K562 (cell line): ENCODE measurements at regions not wholly inside any gene's neighbourhood (a gene's known extent, or its start where the extent isn't known, plus 50 kb on each side); places are given as distances from the start of the nearest gene placed in this dataset.

Experiments
- ATAC-seq: fragments of 200-7000 bp; cut with Tn5 transposase; 3 replicates; pipeline ENCODE4 v1.9.1; 2020; ENCODE audit warnings: moderate library complexity
- BruUV-seq: library from RNA; stranded (reverse); fragments of 400-500 nt; replicated peaks from 2 replicates; lab custom pipeline; 2021; lab: Mats Ljungman, UMichigan
- CTCF ChIA-PET: fragments of 300-600 bp; formaldehyde crosslinking; extraction: SDS; loops from one replicate; lab custom pipeline; 2021; ENCODE audit warnings: low intra/inter-chr PET ratio; lab: Yijun Ruan, JAX
- POLR2A ChIA-PET: fragments of 300-600, 350-650 bp; sonication (Branson Sonifier 250); formaldehyde crosslinking; extraction: SDS; loops from one replicate; lab custom pipeline; 2021; ENCODE audit warnings: antibody characterized with exemption, inconsistent platforms; lab: Yijun Ruan, JAX
- DNase-seq, 4 experiments: peaks; one replicate each; pipeline versions ENCODE4 v3.0.0 to v3.0.0-alpha.2; 2011 to 2018; ENCODE audit warnings: low spot score in 3 of 4, mixed read lengths in 3 of 4; ENCODE audit errors: extremely low read depth in 1 of 4
- FAIRE-seq: peaks from 2 replicates; lab custom pipeline; 2011; peaks lifted over from hg19 to GRCh38; lab: Jason Lieb, UNC
- H2AFZ ChIP-seq: 2 replicates; pipeline ENCODE4 v1.6.0; 2011; ENCODE audit warnings: low read depth, low read length, control low read depth, inconsistent platforms
- H3K27ac ChIP-seq: fragments of 200-600 bp; 3 replicates; pipeline ENCODE4 v1.8.0; 2011; ENCODE audit warnings: low read depth, mild to moderate bottlenecking, control low read depth, inconsistent platforms, low read length, moderate library complexity, mixed read lengths; ENCODE audit errors: extremely low read depth
- H3K27me3 ChIP-seq, 2 experiments: fragments of 300-600 bp in 1 of 2; 2 replicates in 1 of 2; 3 replicates in 1 of 2; pipeline versions ENCODE4 v1.6.0 to v1.8.0; 2011; ENCODE audit warnings: inconsistent platforms in 2 of 2, low read length in 2 of 2, mild to moderate bottlenecking in 1 of 2, mixed read lengths in 1 of 2, moderate library complexity in 1 of 2; ENCODE audit not compliant: control insufficient read depth in 2 of 2, insufficient read depth in 2 of 2
- H3K36me3 ChIP-seq: fragments of 300-600 bp; 3 replicates; pipeline ENCODE4 v1.8.0; 2011; ENCODE audit warnings: mild to moderate bottlenecking, low read length, inconsistent platforms; ENCODE audit not compliant: control insufficient read depth, insufficient read depth
- H3K4me1 ChIP-seq, 2 experiments: fragments of 200-600 bp in 1 of 2; replicated peaks in 1 of 2; 2 replicates in 1 of 2; 3 replicates in 1 of 2; pipeline versions ENCODE4 v1.5.1 to v1.8.0; 2011; ENCODE audit warnings: inconsistent platforms in 2 of 2, low read length in 2 of 2, mild to moderate bottlenecking in 1 of 2, mixed read lengths in 1 of 2, moderate library complexity in 1 of 2; ENCODE audit not compliant: control insufficient read depth in 2 of 2, insufficient read depth in 2 of 2
- H3K4me2 ChIP-seq: 2 replicates; pipeline ENCODE4 v1.6.1; 2011; ENCODE audit warnings: low read length, control low read depth, inconsistent platforms, mixed read lengths; ENCODE audit not compliant: insufficient read depth
- H3K4me3 ChIP-seq: fragments of 200-600 bp; sonication (generic), shearing (Covaris generic); 2 replicates; pipeline ENCODE4 v1.5.1; 2016; ENCODE audit warnings: control low read depth, inconsistent platforms
- H3K79me2 ChIP-seq: fragments of 200-600 bp; 3 replicates; pipeline ENCODE4 v1.8.0; 2011; ENCODE audit warnings: low read length, inconsistent platforms; ENCODE audit not compliant: control insufficient read depth, insufficient read depth
- H3K9ac ChIP-seq, 2 experiments: 2 replicates each; pipeline versions ENCODE4 v1.6.0 to v1.6.1; 2011; ENCODE audit warnings: low read depth in 2 of 2, low read length in 2 of 2, control low read depth in 1 of 2, inconsistent platforms in 1 of 2, mild to moderate bottlenecking in 1 of 2, mixed read lengths in 1 of 2; ENCODE audit not compliant: insufficient read depth in 1 of 2
- H3K9me1 ChIP-seq: one replicate; pipeline ENCODE4 v1.6.0; 2011; ENCODE audit warnings: inconsistent platforms, mild to moderate bottlenecking, low read length, moderate library complexity; ENCODE audit not compliant: control insufficient read depth, insufficient read depth
- H3K9me3 ChIP-seq: replicated peaks from 2 replicates; pipeline ENCODE4 v1.5.1; 2011; ENCODE audit warnings: low read depth, low read length, inconsistent platforms; ENCODE audit not compliant: control insufficient read depth, insufficient read depth
- H4K20me1 ChIP-seq: replicated peaks from 2 replicates; pipeline ENCODE4 v1.6.1; 2011; ENCODE audit warnings: low read length, inconsistent platforms, mixed read lengths; ENCODE audit not compliant: control insufficient read depth, insufficient read depth
- C11orf30 ChIP-seq: fragments of 450-650 bp; IDR thresholded peaks from 2 replicates; pipeline ENCODE4 v1.6.1; 2016; ENCODE audit warnings: low read depth, mild to moderate bottlenecking
- CHAMP1 ChIP-seq: fragments of 450-650 bp; IDR thresholded peaks from 2 replicates; pipeline ENCODE4 v1.6.1; 2016; ENCODE audit warnings: mild to moderate bottlenecking
- CSDE1 ChIP-seq, 2 experiments: fragments of 450-650 bp; IDR thresholded peaks; 2 replicates each; pipeline ENCODE4 v1.6.1; 2016; ENCODE audit warnings: mild to moderate bottlenecking in 1 of 2
- DDX20 ChIP-seq: fragments of 450-650 bp; IDR thresholded peaks from 2 replicates; pipeline ENCODE4 v1.6.1; 2016; ENCODE audit warnings: missing genetic modification characterization, low read depth, mild to moderate bottlenecking, missing compliant biosample characterization, moderate library complexity
- FOXA3 ChIP-seq, 2 experiments: fragments of 450-650 bp in 1 of 2; sonication (generic) in 1 of 2; formaldehyde crosslinking; IDR thresholded peaks in 1 of 2; conservative IDR thresholded peaks in 1 of 2; 2 replicates each; pipeline versions ENCODE4 v1.4.0 to v1.8.0; 2020 to 2022; ENCODE audit warnings: mild to moderate bottlenecking in 2 of 2, missing genetic modification reagents in 1 of 2
- HMBOX1 ChIP-seq: sonication (generic); IDR thresholded peaks from 2 replicates; pipeline ENCODE4 v1.6.1; 2016
- JUND ChIP-seq, 2 experiments: IDR thresholded peaks; 2 replicates in 1 of 2; 3 replicates in 1 of 2; pipeline ENCODE4 v1.6.1; 2011; ENCODE audit warnings: borderline replicate concordance in 2 of 2, low read depth in 2 of 2, low read length in 2 of 2, improper control_type of control experiment in 1 of 2, missing biosample characterization in 1 of 2, missing genetic modification characterization in 1 of 2, missing genetic modification reagents in 1 of 2
- KAT8 ChIP-seq: fragments of 450-650 bp; IDR thresholded peaks from 2 replicates; pipeline ENCODE4 v1.6.1; 2016; ENCODE audit warnings: low read depth, mild to moderate bottlenecking
- KDM1A ChIP-seq, 2 experiments: fragments of 450-650 bp; IDR thresholded peaks; 2 replicates each; pipeline ENCODE4 v1.6.1; 2016; ENCODE audit warnings: mild to moderate bottlenecking in 2 of 2
- NONO ChIP-seq, 2 experiments: fragments of 200-400 bp in 1 of 2; fragments of 450-650 bp in 1 of 2; formaldehyde crosslinking in 1 of 2; IDR thresholded peaks; 2 replicates each; pipeline ENCODE4 v1.6.1; 2017; ENCODE audit warnings: low read depth in 2 of 2, mild to moderate bottlenecking in 2 of 2, moderate library complexity in 2 of 2, low read length in 1 of 2
- TRIM25 ChIP-seq: fragments of 450-650 bp; IDR thresholded peaks from 2 replicates; pipeline ENCODE4 v1.7.0; 2016; ENCODE audit warnings: borderline replicate concordance
- XRCC4 ChIP-seq: IDR thresholded peaks from one replicate; pipeline ENCODE4 v1.6.1; 2011; ENCODE audit not compliant: insufficient read depth, insufficient read length; ENCODE audit errors: extremely low read depth
- YY1 ChIP-seq, 3 experiments: IDR thresholded peaks; 2 replicates each; pipeline ENCODE4 v1.6.1; 2011; ENCODE audit warnings: low read length in 2 of 3, mild to moderate bottlenecking in 2 of 3, moderate library complexity in 2 of 3, borderline replicate concordance in 1 of 3, control low read depth in 1 of 3, low read depth in 1 of 3; ENCODE audit not compliant: insufficient read depth in 3 of 3, insufficient replicate concordance in 2 of 3, control insufficient read depth in 1 of 3, insufficient read length in 1 of 3; ENCODE audit errors: extremely low read depth in 1 of 3
- WGBS: fragments of 100-300 bp; shearing (Covaris generic); methylation state at CpG from one replicate; pipeline ENCODE4 v1.1.6; 2016; ENCODE audit warnings: low coverage, mixed read lengths; ENCODE audit not compliant: insufficient coverage; ENCODE audit errors: missing lambda C conversion rate; 5-methylcytosine and 5-hydroxymethylcytosine counted together
- in situ Hi-C: fragments of 300-500 bp; cut with MboI; formaldehyde crosslinking; loops from 4 replicates; pipeline ENCODE4 v1.15.0; 2018; ENCODE audit warnings: inconsistent platforms, mixed read lengths
- intact Hi-C: fragments of 100-400 bp; cut with micrococcal nuclease; formaldehyde crosslinking; loops from 2 replicates; pipeline ENCODE4 v1.14.2; 2022

- Histone ChIP-seq H3K27me3 (no peaks in the 10 kb centered on the region), H3K27ac (no peak overlapping the region), H3K36me3 (no peaks in the 10 kb centered on the region), H3K79me2 (no peaks in the 10 kb centered on the region), H3K4me2 (0 out of 2 replicates have a peak overlapping the region, but pooled peaks have one; percentile 1), H2AFZ (peak overlapping the region; percentile 84), H3K9me1 (no peaks in the 10 kb centered on the region), H3K9me3 (no peaks in the 10 kb centered on the region), H4K20me1 (no peaks in the 10 kb centered on the region), H3K9ac (no peak overlapping the region; a peak in 1 of 4 replicates), H3K4me3 (no peak overlapping the region), H3K4me1 (peaks cover 5 to 16% of the 10 kb centered on the region in 2 experiments; a peak in 3 of 5 replicates)
- ChIA-PET CTCF (interaction anchor here (0.6 to 1.2 kb wide), 7 partner anchors 71 to 475 kb away, joined by 3 to 4 read pairs (median 4); no protein-coding TSS in a partner anchor), POLR2A (interaction anchor here (0.7 to 1.7 kb wide), 13 partner anchors 9 to 503 kb away, joined by 3 to 6 read pairs (median 3); no protein-coding TSS in a partner anchor)
- 10% methylated on average over 4 of the region's 4 CpGs for WGBS
- peak; percentile 94 for FAIRE-seq
- DNase-seq, result peak; percentile 63 to 80 (median 74)
- no TSS peak for BruUV-seq
- in situ Hi-C loops (loop anchor here (10.0 kb wide), 3 partner anchors 466 to 866 kb away; no protein-coding TSS in a partner anchor), intact Hi-C loops (loop anchor here (1.0 to 10.0 kb wide), 9 partner anchors 34 to 746 kb away; partner anchors contain the start of genes NFIA and TM2D1)
- ATAC-seq, result peak; percentile 98
- TF ChIP-seq NONO (IDR thresholded peaks at IDR 0.05; ENCODE audit: low read depth in 2 of 2, low read length in 1 of 2) (no peak), HMBOX1 (peak; percentile 26; the same call in 1 of the 2 replicates), CHAMP1 (0 out of 2 replicates have a peak, but pooled peaks have one; percentile 76), YY1 (IDR thresholded peaks at IDR 0.05; ENCODE audit: borderline replicate concordance in 1 of 3, control insufficient read depth in 1 of 3, extremely low read depth in 1 of 3, insufficient read depth in 3 of 3, insufficient read length in 1 of 3, insufficient replicate concordance in 2 of 3, low read depth in 1 of 3, low read length in 2 of 3) (peak in 1 of 3 experiments; percentile 59), CSDE1 (IDR thresholded peaks at IDR 0.05) (no peak), KDM1A (IDR thresholded peaks at IDR 0.05) (no peak), KAT8 (no peak), C11orf30 (no peak), XRCC4 (no peak), TRIM25 (no peak), DDX20 (tag) (no peak), JUND (IDR thresholded peaks at IDR 0.05; ENCODE audit: borderline replicate concordance, low read depth, low read length) (0 out of 2 replicates have a peak, but pooled peaks have one; percentile 35), JUND (tag; IDR thresholded peaks at IDR 0.05; ENCODE audit: borderline replicate concordance, low read depth, low read length) (no peak), FOXA3 (CRISPR knock-in tag; conservative IDR thresholded peaks at IDR 0.05 in 1 of 2, IDR thresholded peaks at IDR 0.05 in 1 of 2) (no peak)
Observed at GRCh38 chr1:60978421-60979357, 103.7 kb upstream of the NFIA start.
